ENCODE measurements at regions not wholly inside any gene's neighbourhood (a gene's known extent, or its start where the extent isn't known, plus 50 kb on each side); places are given as distances from the start of the nearest gene placed in this dataset.
"Not testable (repeated sequence)": the region's sequence is repeated elsewhere in the genome, so short reads cannot be mapped to it uniquely, and the experiment has no call there.

GRCh38 chr3:25897019-25897418 is 107.1 kb downstream of the OXSM start:
- no peak for DNase-seq

GRCh38 chr3:25899352-25900101 is 109.6 kb downstream of the OXSM start:
- no peak for DNase-seq

GRCh38 chr3:25900161-25900560 is 110.3 kb downstream of the OXSM start:
- no peak for DNase-seq

GRCh38 chr3:25901796-25902195 is 111.9 kb downstream of the OXSM start:
- DNase-seq = no peak

GRCh38 chr3:25902586-25902985 is 112.7 kb downstream of the OXSM start:
- DNase-seq = no peak

GRCh38 chr3:25903371-25904129 is 113.7 kb downstream of the OXSM start:
- no peak for DNase-seq

GRCh38 chr3:25904206-25904605 is 114.3 kb downstream of the OXSM start:
- no peak for DNase-seq

GRCh38 chr3:25906132-25906906 is 116.4 kb downstream of the OXSM start:
- no peak for DNase-seq

GRCh38 chr3:25907081-25907480 is 117.2 kb downstream of the OXSM start:
- DNase-seq = no peak

GRCh38 chr3:25910105-25910504 is 120.2 kb downstream of the OXSM start:
- no peak for DNase-seq

GRCh38 chr3:25910997-25911396 is 121.1 kb downstream of the OXSM start:
- DNase-seq = no peak

GRCh38 chr3:25911525-25912295 is 121.8 kb downstream of the OXSM start:
- no peak for DNase-seq

GRCh38 chr3:25913179-25913578 is 123.3 kb downstream of the OXSM start:
- no peak for DNase-seq

GRCh38 chr3:25915673-25916072 is 125.8 kb downstream of the OXSM start:
- DNase-seq = no peak

GRCh38 chr3:25916321-25916720 is 126.4 kb downstream of the OXSM start:
- DNase-seq = peak; percentile 37

- not testable (repeated sequence) for DNase-seq
Observed at GRCh38 chr3:25931967-25932366, 142.1 kb downstream of the OXSM start.

- no peak for DNase-seq
Observed at GRCh38 chr3:25938566-25939325, 148.9 kb downstream of the OXSM start.

- DNase-seq = no peak
Observed at GRCh38 chr3:25940935-25941334, 151.0 kb downstream of the OXSM start.

- no peak for DNase-seq
Observed at GRCh38 chr3:25944329-25944728, 154.4 kb downstream of the OXSM start.

- DNase-seq = no peak
Observed at GRCh38 chr3:25945366-25945765, 155.5 kb downstream of the OXSM start.

- no peak for DNase-seq
Observed at GRCh38 chr3:25945836-25946235, 155.9 kb downstream of the OXSM start.

- DNase-seq = no peak
Observed at GRCh38 chr3:25952133-25952532, 162.2 kb downstream of the OXSM start.
